ENCODE measurements at regions not wholly inside any gene's neighbourhood (a gene's known extent, or its start where the extent isn't known, plus 50 kb on each side); places are given as distances from the start of the nearest gene placed in this dataset.

GRCh38 chr18:6644836-6645627 lies 84.5 kb upstream of the ARHGAP28 start:
- no peak for ATAC-seq
- DNase-seq (ENCODE audit: low spot score): no peak

GRCh38 chr18:6646801-6647200 lies 82.7 kb upstream of the ARHGAP28 start:
- no peak for ATAC-seq
- no peak for DNase-seq (ENCODE audit: low spot score)

GRCh38 chr18:6648581-6648980 lies 80.9 kb upstream of the ARHGAP28 start:
- no peak for DNase-seq (ENCODE audit: low spot score)
- no peak for ATAC-seq

GRCh38 chr18:6649421-6650126 lies 79.9 kb upstream of the ARHGAP28 start:
- DNase-seq (ENCODE audit: low spot score) (no peak), ATAC-seq (no peak)

GRCh38 chr18:6650127-6650507 lies 79.4 kb upstream of the ARHGAP28 start:
- ATAC-seq: peak; percentile 45
- no peak for DNase-seq (ENCODE audit: low spot score)

GRCh38 chr18:6650747-6651146 lies 78.8 kb upstream of the ARHGAP28 start:
- no peak for DNase-seq (ENCODE audit: low spot score)
- no peak for ATAC-seq

GRCh38 chr18:6652098-6652497 lies 77.4 kb upstream of the ARHGAP28 start:
- ATAC-seq (no peak), DNase-seq (ENCODE audit: low spot score) (no peak)

GRCh38 chr18:6653880-6654279 lies 75.6 kb upstream of the ARHGAP28 start:
- peak; percentile 47 for DNase-seq (ENCODE audit: low spot score)
- peak; percentile 58 for ATAC-seq

GRCh38 chr18:6659963-6660725 lies 69.4 kb upstream of the ARHGAP28 start:
- ATAC-seq (no peak), DNase-seq (ENCODE audit: low spot score) (no peak)

GRCh38 chr18:6661692-6662415 lies 67.7 kb upstream of the ARHGAP28 start:
- DNase-seq (ENCODE audit: low spot score): no peak
- ATAC-seq: no peak

- DNase-seq (ENCODE audit: low spot score): no peak
- no peak for ATAC-seq
These were observed 63.4 kb upstream of the ARHGAP28 start for GRCh38 chr18:6666012-6666685.

GRCh38 chr18:6668836-6669235 lies 60.7 kb upstream of the ARHGAP28 start:
- ATAC-seq (no peak), DNase-seq (ENCODE audit: low spot score) (no peak)

- DNase-seq (ENCODE audit: low spot score) (no peak), ATAC-seq (no peak)
These were observed 56.7 kb upstream of the ARHGAP28 start for GRCh38 chr18:6672821-6673308.

GRCh38 chr18:6677086-6677485 lies 52.4 kb upstream of the ARHGAP28 start:
- DNase-seq (ENCODE audit: low spot score) (no peak), ATAC-seq (no peak)

GRCh38 chr18:6679201-6679600 lies 50.3 kb upstream of the ARHGAP28 start:
- DNase-seq (ENCODE audit: low spot score): no peak
- no peak for ATAC-seq
